ENCODE measurements at regions not wholly inside any gene's neighbourhood (a gene's known extent, or its start where the extent isn't known, plus 50 kb on each side); places are given as distances from the start of the nearest gene placed in this dataset.

DNA sequence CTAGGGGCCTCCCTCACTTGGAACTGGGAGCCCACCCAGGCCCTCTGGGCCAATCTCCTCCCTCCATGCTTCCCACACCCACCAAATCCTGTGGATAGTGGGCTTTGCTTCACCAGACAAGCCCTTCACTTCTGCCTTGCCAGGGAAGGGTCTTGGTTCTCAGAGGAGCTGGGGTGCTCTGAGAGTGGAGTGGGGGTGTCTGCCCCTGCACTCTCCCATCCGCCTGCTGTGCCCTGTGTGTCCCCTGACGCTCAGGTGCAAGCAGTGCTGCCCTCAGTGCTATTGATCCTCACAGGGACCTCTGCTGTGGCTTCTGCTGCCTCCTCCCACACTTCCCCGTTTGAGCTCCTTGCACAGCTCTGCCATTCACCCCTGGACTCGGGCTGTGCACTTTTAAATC is 117.3 kb upstream of the NKX1-1 start:
- DNase-seq = no peak

DNA sequence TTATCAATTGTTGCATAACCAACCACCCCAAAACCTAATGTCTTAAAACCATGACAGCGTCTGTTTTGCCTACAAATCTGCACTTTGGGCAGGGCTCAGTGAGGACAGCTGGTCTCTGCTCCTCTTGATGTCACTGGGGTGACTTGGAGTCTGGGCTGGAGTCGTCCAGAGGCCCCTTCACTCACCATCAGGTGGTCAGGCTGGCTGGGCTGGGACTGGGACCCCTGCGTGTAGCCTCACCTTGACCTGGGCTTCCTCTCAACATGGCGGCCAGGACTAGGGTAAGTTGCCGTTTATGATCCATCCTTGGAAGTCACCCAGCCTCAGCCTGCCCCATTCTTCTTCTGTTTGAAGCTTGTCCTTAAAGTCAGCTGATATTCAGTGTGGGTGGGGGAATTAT is 116.8 kb upstream of the NKX1-1 start:
- no peak for DNase-seq

DNA sequence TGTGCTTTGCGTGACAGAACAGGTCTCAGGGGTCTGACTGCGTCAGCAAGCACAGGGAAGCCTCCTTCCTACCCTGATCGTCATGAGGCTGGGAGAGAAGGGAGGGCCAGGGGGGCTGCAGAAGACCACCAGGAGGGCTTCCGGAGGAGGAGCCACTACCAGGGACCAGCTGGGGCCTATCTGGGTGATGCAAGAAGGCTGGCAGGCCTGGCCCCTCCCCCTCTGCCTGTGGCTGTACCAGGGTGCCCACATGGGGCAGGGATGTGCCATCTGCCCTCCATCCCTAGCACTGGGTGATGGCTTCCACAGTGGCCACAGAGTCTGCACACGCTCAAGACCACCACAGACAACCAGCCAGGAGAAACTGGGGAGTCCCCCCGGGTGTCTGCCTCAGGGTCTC is 116.4 kb upstream of the NKX1-1 start:
- DNase-seq = no peak

DNA sequence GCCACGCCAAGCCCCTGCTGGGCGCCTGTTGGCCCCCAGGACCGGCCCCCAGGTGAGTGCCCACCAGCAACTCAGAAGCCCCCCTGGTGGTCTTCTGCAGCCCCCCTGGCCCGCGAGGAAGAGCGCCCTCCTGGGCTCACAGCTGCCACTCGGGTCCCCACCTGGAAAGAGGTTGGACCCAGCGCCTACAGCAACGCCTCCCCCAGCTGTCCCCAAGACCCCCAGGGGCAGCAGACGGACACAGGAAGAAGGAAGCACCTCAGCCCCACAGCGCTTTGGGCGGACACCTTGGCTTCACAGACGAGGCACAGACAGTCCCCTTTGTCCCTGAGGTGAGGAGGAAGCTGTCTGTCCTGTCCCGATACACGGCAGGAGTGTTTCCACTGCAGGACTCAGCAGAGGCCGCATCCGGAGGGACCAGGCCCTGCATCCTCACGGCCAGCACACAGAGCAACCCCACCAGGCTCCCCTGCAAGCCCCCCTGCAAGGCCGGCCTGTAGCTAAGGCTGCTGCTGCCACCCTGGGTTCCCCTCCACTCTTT is 115.6 kb upstream of the NKX1-1 start:
- DNase-seq = no peak

DNA sequence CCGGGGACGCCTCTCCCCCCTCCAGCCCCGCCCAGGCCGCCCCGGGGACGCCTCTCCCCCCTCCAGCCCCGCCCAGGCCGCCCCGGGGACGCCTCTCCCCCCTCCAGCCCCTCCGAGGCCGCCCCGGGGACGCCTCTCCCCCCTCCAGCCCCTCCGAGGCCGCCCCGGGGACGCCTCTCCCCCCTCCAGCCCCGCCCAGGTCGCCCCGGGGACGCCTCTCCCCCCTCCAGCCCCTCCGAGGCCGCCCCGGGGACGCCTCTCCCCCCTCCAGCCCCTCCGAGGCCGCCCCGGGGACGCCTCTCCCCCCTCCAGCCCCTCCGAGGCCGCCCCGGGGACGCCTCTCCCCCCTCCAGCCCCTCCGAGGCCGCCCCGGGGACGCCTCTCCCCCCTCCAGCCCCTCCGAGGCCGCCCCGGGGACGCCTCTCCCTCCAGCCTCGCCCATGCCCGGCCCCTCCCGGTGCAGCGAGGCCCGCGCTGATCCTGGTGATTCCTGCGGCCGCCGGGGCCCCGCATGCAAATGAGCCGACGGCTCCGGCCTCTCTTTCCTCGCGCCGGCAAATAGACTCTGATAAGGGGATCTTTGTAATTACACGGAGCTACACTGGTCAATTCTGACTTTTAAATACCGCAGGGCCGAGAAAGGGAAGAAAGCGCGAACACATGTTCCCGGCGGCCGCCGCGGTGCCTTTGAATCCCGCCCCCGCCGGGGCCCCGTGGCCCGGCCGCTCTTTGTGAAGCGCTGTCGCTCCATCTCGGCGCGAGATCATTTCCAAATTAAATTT is 114.7 kb upstream of the NKX1-1 start:
- peak in 1 of 2 donors; percentile 15 for DNase-seq

DNA sequence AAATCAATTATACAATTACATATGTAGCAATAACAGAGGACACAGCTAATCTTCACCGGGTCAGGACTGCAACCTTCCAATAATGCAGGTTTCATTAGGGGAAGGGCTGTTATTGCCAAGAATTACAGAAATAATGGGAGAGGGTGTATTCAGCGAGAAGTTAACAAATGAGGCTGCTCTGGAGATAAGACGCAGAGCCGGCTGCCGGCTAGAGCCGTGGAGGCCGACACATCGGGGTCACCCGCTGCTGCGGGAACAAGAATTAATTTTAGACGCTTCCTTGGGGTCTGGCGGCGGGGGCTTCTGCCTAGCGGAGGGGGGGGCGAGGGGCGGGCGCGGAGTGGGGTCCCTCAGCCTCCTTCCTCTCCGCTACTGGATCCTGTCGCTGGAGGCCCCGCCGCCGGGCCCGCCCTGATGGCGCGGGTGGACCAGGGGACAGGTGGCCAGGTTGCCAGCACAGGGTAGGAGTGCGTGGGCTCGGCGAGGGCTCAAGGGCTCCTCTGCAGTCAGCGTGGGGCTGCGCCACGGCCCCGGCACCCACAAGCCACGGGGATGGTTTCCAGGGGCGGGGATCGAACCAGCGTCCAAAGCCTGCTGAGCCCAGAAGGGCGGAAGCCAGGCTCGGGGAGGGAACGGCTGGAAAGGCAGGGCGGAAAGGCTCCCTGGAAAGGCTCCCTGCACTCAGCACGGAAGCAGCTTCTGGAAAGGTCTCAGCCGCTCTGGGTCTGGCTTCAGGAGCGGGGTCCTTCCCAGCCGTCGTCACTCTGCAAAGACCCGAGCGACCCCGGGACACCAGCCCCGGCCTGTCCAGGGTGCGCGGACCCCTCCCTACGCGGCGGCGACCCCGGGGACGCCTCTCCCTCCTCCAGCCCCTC is 113.8 kb upstream of the NKX1-1 start:
- no peak for DNase-seq

DNA sequence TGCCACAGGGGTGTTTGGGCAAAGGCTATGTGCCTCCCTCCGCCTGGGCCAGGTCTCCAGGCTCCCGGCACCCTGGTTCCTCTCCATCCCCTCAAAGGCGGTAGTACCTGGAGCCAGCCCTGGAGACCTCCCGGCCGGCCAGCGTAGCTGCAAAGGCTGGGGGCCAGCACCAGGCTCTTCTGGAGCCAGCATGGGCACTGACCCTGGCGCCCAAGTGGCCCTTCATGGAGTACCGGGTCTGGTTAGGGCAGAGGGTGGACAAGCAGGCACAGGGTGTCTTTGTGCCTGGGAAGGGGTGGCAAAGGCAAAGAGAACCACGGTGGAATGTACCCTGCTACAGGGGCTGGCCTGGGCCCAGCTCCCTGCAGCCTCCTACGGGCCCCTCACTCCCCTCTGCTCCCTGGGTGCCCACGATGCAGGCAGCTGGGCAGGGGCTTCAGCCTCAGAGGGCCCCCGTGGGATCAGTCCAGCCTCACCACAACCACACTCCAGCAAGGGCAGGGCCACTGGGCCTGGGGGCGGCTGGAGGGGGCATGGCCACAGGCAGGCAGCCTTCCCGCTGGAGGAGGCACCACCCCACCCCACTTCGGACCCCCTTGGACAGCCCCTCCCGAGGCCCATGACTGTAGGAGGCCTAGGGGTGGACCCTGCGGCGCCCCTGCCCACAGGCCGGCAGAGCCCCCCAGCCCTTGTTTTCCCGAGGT is 112.9 kb upstream of the NKX1-1 start:
- DNase-seq = no peak

DNA sequence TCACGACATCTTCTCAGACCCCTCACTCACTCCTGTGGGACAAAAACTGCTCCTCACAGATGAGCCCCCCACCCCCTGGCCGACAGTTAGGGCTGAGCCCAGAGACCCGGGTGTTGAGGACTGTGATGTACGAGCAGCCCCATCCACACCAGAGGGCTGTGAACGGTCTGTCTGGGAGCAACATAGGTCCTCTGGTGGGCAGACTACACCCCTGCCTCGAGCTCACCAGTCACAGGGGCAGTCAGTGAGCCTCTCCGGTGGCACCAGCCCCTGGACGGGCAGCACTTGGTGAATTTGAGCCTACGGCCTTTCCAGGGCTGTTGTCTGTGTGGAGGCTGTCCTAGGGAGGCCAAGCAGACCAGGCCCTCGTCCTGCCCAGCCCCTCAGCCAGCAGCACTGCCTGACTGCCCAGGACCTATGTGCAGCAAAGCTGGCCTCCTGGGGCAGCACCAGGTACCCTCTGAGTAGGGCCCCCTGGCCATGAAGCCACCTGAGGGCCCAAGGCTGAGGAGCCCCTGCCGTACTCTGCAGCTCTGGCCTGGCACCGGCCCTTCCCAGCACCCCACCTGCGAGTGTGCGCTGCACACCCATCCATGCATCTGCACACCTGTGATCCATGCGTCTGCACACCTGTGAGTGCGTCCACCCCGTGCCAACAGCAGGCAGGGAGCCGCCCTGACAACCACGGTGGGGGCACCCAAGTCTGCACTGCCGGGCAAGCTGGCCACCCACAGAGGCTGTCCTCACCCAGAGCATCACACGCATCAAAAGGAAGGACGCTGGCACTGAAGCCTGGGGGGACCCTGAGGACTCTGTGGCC is 111.6 kb upstream of the NKX1-1 start:
- no peak for DNase-seq

DNA sequence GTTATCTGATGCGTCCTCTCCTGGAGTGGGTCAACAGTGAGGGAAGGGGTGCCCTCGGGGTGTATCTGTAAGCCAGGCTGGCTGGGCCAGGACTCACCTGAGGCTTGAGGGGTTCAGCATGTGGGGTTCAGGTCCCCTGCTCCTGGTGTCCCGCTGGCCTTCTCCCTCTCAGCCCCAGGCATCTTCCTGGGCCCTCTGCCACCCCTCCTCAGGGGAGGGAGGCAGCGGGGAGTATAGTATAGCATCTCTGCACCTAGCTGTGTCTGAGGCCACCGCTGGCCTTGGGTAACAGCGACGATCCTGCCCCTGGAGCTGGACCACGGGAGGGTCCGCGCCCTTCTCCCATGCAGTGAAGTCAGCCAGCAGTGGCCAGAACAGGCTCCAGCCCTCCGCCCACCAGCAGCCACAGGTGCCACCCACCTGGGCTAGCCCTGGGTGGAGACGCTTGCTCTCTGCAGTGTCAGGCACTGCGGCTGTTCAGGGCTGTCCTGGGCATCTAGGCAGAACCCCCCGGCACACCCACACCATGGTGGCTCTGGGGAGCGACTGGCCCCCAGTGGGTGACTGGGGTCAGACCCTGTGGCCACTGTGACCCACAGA is 110.7 kb upstream of the NKX1-1 start:
- no peak for DNase-seq

DNA sequence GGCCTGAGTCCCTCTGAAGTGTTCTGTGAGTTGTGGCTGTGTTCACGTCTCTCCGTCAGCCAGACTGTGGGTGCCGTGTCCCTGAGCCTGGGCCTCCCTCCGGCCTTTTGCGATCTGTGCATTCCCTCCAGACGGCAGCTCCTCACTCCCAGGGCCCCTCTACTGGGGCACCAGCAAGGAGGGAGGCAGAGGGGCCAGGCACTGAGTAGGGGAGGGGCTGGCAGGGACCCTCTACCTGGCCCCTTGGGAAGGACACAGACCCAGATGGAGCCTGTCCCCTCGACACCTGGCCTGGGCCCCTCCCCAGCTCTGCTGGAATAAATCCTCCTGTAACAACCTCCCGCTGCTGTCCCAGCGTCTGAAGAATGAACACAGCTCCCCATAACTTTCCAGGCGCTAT is 110.0 kb upstream of the NKX1-1 start:
- DNase-seq = no peak

DNA sequence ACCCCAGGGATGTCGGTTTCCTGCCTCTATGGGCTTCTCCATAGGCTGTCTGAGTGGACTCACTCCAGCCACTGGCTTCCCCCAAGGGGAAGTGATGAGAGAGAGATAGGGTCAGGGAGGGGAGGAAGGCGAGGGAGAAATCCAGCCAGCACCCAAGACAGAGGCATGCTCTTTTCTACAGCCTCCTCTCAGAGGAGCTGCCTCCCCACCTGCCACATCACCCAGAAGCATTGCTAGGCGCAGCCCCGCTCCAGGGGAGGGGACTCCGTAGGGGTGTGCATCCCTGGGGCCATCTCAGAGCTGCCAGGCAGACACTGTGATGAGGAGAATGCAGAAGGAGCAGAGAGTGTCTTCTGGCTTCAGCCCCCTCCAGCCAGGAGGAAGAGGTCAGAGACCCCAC is 109.5 kb upstream of the NKX1-1 start:
- no peak for DNase-seq

DNA sequence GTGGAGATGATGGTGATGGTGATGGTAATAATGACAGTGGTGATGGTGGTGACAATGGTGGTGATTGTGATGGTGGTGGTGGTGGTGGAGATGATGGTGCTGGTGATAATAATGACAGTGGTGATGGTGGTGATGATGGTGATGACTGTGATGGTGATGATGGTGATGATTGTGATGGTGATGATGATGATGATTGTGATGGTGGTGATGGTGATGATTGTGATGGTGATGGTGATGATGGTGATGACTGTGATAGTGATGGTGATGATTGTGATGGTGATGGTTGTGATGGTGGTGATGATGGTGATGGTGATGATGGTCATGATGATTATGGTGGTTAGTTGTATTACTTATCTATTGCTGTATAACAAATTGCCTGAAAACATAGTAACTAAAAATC is 108.9 kb upstream of the NKX1-1 start:
- DNase-seq = no peak

DNA sequence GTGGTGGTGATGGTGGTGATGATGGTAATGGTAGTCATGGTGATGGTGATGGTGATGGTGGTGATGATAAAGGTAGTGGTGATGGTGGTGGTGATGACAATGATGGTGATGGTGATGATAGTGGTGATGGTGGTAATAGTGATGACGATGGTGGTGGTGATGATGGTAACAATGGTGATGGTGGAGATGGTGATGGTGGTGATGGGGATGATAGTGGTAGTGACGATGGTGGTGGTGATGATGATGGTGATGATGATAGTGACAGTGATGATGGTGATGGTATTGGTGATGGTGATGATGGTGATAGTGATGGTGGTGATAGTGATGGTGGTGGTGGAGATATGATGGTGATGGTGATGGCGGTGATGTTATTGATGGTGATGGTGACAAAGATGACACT is 108.4 kb upstream of the NKX1-1 start:
- DNase-seq = no peak

DNA sequence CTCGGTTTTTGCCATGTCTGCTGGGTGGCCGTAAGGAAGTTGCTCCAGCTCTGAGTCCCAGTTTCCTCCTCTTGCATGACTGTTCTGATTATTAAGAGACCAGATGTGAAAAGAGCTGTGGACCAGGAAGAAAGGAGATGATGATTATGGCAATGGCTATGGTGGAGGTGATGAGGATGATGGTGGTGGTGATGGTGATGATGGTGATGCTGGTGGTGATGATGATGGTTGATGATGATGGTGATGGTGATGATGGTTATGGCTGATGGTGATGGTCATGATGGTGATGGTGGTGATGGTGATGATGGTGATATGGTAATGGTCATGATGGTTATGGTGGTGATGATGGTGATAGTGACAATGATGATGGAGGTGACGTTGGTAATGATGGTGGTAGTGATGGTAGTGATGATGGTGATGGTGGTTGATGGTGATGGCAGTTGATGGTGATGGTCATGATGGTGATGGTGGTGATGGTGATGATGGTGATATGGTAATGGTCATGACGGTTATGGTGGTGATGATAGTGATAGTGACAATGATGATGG is 107.8 kb upstream of the NKX1-1 start:
- no peak for DNase-seq

DNA sequence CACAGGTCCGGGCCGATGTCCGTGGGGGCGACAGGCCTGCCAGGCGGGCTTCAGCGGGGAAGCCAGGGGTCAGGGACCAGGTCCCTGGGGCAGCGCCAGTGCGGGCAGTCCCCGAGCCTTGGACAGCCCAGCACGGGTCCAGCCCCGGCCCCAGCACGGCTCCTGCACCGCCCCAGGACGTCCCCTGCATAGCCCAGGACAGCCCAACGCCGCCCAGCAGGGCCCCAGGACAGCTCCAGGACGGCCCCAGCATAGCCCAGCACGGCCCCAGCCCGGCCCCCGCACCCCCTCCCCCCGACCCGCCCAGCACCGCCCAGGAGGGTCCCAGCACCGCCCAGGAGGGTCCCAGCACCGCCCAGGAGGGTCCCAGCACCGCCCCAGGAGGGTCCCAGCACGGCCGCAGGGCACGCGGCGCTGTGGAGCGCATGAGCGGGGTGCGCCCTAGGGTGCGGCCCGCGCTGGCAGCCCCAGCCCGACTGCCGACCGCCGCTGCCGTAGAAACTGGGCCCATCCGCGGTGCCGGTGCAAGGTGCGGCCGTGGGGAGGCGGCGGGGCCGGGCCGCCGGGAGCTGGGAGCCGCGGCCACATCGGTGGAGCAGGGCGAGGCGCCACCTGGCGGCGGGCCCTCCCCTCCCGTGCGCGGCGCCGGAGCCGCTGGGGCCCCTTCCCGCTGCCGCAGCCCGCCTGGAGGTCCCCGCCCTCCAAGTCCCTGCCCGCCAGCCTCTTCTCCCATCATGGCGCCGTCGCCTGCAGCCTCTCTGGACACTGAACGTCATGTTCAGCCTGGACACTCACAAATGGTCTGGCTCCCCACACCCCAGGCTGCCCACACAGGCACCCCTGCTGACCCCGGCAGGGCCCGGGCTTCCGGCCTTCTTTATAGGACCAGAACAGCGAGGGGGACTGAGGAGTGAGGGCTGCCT is 106.8 kb upstream of the NKX1-1 start:
- peak; percentile 53 to 59 for DNase-seq

DNA sequence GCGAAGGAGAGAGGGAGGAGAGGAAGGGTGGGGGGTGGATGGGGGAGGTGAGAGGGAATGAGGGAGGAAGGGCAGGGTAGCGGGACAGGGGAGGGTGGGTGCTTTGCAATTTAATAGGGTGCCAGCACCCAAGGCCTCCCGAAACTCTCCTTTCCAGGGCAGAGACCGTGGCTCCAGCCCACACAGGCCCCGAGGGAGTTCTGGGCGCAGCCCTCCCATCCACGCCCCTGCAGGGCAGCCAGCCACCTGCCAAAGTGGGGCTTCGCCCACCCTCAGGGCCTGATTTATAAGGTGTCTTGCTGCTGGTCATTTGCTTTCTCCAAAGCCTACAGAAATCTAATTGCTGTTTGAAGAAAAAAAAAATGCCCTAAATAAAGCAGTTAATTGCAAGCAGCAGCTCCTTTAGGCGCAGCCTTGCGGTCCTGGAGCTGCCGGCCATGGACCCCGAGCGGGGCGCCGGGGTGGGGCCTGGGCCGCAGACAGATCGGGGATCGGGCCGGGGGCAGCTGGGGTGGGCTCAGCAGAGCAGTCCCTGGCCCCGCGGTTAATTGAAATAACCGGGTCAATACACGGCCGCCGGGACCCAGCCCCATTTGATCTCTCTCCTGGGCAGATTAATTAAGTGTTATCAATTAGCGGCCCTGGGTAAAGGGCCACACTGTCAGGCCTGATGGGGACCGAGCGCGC is 106.0 kb upstream of the NKX1-1 start:
- DNase-seq = no peak

DNA sequence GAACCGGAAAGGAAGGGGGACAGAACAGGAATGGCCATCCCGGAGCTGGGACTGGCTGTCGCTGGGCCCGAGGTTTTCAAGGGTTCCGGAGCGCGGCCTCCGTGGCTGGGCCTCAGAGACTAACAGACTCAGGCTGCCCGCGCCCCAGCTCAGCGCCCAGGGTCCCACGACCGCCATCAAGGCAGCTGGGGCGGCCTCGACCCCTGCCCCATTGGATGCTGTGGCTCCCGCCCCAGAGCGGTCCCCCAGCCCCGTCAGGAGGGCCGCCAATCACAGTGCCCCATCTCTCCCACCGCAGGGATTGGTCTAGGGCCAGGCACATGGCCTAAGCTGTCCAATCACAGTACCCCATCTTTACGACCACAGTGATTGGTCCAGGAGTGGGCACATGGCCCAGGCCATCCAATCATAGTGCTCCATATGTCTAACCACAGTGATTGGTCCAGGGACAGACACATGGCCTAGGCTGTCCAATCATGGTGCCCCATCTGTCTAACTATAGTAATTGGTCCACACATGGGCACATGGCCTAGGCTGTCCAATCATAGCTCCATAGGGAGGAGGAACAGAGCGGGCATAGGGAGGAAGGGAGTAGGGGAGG is 105.3 kb upstream of the NKX1-1 start:
- DNase-seq = peak in 1 of 2 donors; percentile 24

DNA sequence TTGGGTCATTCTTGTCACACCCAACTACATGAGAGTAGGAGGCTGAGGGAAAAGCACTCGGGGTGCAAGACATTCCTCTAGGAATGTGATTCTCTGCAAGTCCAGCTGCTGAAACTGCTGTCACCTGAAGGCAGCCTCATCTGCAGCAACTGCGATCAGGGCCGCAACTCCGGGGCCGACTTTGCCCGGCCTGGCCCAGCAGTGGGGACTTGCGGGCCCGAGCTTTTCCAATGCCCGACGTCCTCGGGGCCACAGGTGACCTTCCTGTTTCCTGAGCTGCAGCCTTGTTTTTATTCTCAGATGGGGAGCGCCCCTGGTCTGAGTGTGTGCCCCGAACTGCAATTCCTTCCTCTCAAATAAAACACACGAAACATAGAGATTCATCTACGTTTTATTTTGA is 104.7 kb upstream of the NKX1-1 start:
- DNase-seq = no peak

DNA sequence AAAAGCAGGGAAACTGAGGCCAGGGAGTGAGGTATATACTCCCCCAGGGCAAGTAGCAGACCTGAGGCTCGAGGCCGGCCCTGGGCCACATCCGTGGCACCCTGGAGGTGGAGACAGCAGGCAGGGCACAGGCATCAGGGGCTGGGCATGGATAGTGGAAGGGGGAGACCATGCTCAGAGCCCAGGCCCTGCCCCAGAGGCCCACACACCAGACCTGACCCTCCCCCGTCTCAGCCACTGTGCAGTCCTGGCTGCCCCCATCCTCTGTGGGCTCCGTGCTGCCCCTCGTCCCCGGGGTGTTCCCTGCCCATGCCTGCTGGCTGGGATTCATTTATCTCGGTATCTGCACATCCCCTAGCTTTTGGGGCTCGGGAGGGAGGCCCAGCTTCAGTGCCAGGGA is 103.1 kb upstream of the NKX1-1 start:
- DNase-seq = no peak

Measured in stimulated activated CD4-positive, alpha-beta T cell treated with anti-CD3 and anti-CD28 coated beads, Interleukin-2, amount 100 ng/mL, for 48 hours (primary cell).